ENCODE measurements at regions not wholly inside any gene's neighbourhood (a gene's known extent, or its start where the extent isn't known, plus 50 kb on each side); places are given as distances from the start of the nearest gene placed in this dataset.

DNA sequence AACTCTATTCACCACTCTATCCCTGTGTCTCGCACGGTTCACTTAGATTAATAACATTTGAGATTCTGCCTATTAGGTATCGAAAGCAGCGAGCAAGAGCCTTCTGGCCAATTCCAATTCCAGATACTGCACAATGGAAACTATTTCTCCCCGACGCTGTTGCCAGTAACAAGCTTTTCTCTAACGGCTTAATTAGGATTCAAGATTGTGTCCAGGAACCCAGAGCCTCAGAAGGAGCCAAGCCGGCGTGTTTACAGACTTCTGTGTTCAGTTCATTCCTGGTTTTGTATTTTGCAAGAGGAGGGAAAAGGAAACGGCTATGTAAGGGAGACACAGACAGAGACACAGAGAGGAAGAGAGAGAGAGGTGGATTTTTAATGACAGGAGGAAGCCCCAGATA lies 185.6 kb downstream of the DICER1 start:
- intact Hi-C loops (cut with DNase I; ENCODE audit: low total_unique reads): no loop called here
- Histone ChIP-seq H3K9me3 (no peaks in the 10 kb centered on the region), H3K27ac (peak overlapping the region; percentile 65 to 69), H3K27me3 (no peaks in the 10 kb centered on the region), H3K4me3 (peak overlapping the region; percentile 10 to 16), H3K4me1 (peaks cover 0 to 18% (median 0%) of the 10 kb centered on the region in 4 donors), H3K36me3 (no peaks in the 10 kb centered on the region)
- TF ChIP-seq, protein P1, sequence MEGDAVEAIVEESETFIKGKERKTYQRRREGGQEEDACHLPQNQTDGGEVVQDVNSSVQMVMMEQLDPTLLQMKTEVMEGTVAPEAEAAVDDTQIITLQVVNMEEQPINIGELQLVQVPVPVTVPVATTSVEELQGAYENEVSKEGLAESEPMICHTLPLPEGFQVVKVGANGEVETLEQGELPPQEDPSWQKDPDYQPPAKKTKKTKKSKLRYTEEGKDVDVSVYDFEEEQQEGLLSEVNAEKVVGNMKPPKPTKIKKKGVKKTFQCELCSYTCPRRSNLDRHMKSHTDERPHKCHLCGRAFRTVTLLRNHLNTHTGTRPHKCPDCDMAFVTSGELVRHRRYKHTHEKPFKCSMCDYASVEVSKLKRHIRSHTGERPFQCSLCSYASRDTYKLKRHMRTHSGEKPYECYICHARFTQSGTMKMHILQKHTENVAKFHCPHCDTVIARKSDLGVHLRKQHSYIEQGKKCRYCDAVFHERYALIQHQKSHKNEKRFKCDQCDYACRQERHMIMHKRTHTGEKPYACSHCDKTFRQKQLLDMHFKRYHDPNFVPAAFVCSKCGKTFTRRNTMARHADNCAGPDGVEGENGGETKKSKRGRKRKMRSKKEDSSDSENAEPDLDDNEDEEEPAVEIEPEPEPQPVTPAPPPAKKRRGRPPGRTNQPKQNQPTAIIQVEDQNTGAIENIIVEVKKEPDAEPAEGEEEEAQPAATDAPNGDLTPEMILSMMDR (IDR thresholded peaks at IDR 0.05): no peak
- peak; percentile 73 to 80 for DNase-seq

DNA sequence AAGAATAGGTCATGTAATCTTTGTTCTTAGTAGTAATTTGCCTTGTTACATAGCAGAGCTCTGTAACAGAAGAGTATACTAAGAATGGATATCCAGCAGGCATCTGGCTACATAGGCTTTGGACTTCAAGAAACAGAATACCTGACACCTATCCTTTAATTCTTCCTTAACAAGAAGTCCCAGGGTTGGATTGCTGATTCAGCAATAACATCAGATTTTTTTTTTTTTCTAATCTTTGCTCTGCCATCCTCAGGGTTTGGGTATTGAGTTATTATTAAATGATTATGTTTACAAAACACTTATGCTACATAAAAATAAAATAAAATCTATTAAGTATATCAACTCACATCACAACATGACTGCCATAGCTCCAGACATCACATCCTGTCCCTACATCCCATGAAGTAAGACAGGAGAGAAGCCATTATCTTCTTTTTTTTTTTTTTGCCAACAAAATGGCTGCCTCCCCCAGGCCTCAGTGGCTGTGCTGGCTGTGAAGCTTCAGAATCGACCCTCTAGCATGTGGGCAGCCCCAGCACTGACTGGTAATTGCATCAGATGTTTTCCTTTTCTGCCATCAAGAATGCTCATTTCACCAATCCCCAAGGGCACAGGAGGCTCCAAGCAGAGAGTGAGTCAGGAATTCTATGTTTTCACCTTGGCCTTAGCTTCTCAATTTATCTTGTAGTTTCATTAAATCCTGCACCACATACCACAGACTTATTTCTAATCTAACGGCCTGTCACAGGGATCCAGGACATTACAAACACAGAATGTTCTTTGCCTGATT lies 186.2 kb downstream of the DICER1 start:
- intact Hi-C loops (cut with DNase I; ENCODE audit: low total_unique reads): no loop called here
- Histone ChIP-seq H3K36me3 (no peaks in the 10 kb centered on the region), H3K27ac (peak overlapping the region; percentile 65 to 69), H3K4me3 (peak overlapping the region; percentile 10 to 16), H3K9me3 (no peaks in the 10 kb centered on the region), H3K4me1 (peaks cover 0 to 18% (median 0%) of the 10 kb centered on the region in 4 donors), H3K27me3 (no peaks in the 10 kb centered on the region)
- peak; percentile 50 to 70 for DNase-seq
- TF ChIP-seq, protein P1 (IDR thresholded peaks at IDR 0.05): no peak

DNA sequence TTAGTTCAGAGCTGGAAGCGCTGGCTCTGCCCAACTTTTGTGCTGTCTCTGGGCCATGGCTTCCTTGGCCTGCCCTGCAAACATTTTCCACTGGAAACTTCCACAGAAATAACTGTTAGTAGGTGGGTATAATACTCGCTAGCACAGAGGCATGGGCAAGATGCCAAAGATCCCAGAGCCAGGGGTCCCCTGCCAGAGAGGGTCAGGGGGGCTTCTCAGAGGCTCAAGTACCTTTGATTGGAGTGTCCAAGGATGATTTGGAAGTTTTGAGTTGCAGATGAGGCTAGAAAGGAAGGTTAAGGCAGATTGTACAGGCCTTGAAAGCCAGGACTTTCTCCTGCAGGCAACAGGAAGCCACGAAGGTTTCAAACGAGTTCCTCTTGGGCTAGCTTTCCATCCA lies 187.6 kb downstream of the DICER1 start:
- Histone ChIP-seq H3K27ac (peak overlapping the region; percentile 65 to 69), H3K27me3 (no peaks in the 10 kb centered on the region)
- no peak for DNase-seq

DNA sequence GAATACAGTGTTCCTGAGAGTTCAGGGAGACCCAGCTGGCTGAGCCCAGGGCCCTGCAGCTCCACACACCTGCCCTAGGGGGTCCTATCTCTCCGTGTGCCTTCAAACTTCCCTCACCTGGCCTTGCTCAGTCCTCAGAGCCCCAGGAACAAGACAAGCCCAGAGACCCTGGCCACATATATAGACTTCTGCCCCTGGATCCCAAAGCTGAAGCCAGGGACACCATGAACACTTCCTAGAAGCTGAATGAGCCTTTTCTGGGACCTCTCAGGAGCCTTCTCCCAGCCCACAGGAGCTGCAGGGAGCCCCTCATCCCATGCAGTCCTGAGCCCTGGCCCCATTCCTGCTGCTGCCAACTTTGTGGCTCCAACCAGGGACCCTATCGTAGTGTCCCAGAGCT lies 190.5 kb downstream of the DICER1 start:
- DNase-seq: no peak
- H3K4me3 ChIP-seq: no peak overlapping the region
- intact Hi-C loops (cut with DNase I; ENCODE audit: low total_unique reads): no loop called here
- H3K27me3 ChIP-seq: no peaks in the 10 kb centered on the region
- H3K4me1 ChIP-seq: peaks cover 0 to 19% (median 0%) of the 10 kb centered on the region in 4 donors
- H3K36me3 ChIP-seq: no peaks in the 10 kb centered on the region
- no peak overlapping the region for H3K27ac ChIP-seq
- TF ChIP-seq, protein P1 (IDR thresholded peaks at IDR 0.05): no peak
- H3K9me3 ChIP-seq: no peaks in the 10 kb centered on the region

More for the DNA sequence above, 187.6 kb downstream of the DICER1 start:
- intact Hi-C loops (cut with DNase I; ENCODE audit: low total_unique reads): no loop called here
- TF ChIP-seq, protein P1 (IDR thresholded peaks at IDR 0.05): no peak
- Histone ChIP-seq H3K36me3 (no peaks in the 10 kb centered on the region), H3K9me3 (no peaks in the 10 kb centered on the region), H3K4me3 (no peak overlapping the region), H3K4me1 (peaks cover 0 to 21% (median 0%) of the 10 kb centered on the region in 4 donors)

DNA sequence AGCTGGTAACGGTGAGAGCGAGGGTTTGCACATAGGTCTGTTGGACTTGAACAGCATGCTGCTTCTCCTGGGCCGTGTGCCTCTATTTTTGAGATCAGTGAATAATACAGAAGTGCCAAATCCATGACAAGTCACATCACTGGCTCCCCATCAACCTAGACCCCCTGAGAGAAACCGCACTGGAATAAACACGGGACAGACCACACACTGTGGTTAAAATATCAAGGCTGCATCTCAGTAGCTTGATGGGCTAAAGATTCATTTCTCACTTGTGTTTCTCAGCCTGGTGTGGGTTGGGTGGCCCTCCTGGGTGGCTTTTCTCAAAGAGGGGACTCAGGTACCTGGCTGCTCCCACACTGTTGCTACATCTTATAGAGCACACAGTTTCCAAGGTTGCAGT lies 191.0 kb downstream of the DICER1 start:
- intact Hi-C loops (cut with DNase I; ENCODE audit: low total_unique reads): no loop called here
- peaks cover 0 to 13% (median 0%) of the 10 kb centered on the region in 4 donors for H3K4me1 ChIP-seq
- H3K27ac ChIP-seq: no peak overlapping the region
- H3K36me3 ChIP-seq: no peaks in the 10 kb centered on the region
- no peak overlapping the region for H3K4me3 ChIP-seq
- TF ChIP-seq, protein P1 (IDR thresholded peaks at IDR 0.05): no peak
- H3K9me3 ChIP-seq: no peaks in the 10 kb centered on the region
- H3K27me3 ChIP-seq: no peaks in the 10 kb centered on the region
- no peak for DNase-seq

All from tibial artery (tissue), 4 donors.